CD4-positive, alpha-beta T cell (primary cell): ENCODE measurements at regions not wholly inside any gene's neighbourhood (a gene's known extent, or its start where the extent isn't known, plus 50 kb on each side); places are given as distances from the start of the nearest gene placed in this dataset.

ENCODE experiments used
- ATAC-seq: fragments of 200-7000 bp; cut with Tn5 transposase; one replicate; pipeline ENCODE4 v1.10.0; 2022; ENCODE audit warnings: mild to moderate bottlenecking; ENCODE audit not compliant: poor library complexity
- CTCF ChIA-PET: fragments of 350-600 bp; sonication (Branson Sonifier 250); formaldehyde crosslinking; loops from one replicate; lab custom pipeline; 2021; ENCODE audit warnings: antibody characterized with exemption, inconsistent platforms; lab: Charles Lee
- POLR2A ChIA-PET: fragments of 350-600 bp; sonication (Branson Sonifier 250); formaldehyde crosslinking; loops from one replicate; lab custom pipeline; 2021; ENCODE audit warnings: antibody characterized with exemption, inconsistent platforms; lab: Charles Lee
- DNase-seq, 14 experiments: peaks; one replicate each; pipeline ENCODE4 v3.0.0-alpha.2; 2013 to 2020; ENCODE audit warnings: mixed read lengths in 2 of 14
- H3K27ac ChIP-seq, 2 donors: one replicate each; pipeline versions ENCODE4 v1.5.1 to v1.7.0; 2013; ENCODE audit warnings: low read length in 2 of 2, low read depth in 1 of 2, mild to moderate bottlenecking in 1 of 2
- H3K27me3 ChIP-seq, 2 experiments: 1 replicate in 1 of 2; 2 replicates in 1 of 2; pipeline versions ENCODE4 v1.6.1 to v1.7.0; 2013; ENCODE audit warnings: low read length in 2 of 2, control low read depth in 1 of 2, mild to moderate bottlenecking in 1 of 2, moderate library complexity in 1 of 2; ENCODE audit not compliant: insufficient read depth in 2 of 2, control insufficient read depth in 1 of 2
- H3K36me3 ChIP-seq: one replicate; pipeline ENCODE4 v1.6.1; 2013; ENCODE audit warnings: low read length, control low read depth; ENCODE audit not compliant: insufficient read depth
- H3K4me1 ChIP-seq: one replicate; pipeline ENCODE4 v1.6.1; 2013; ENCODE audit warnings: low read length, control low read depth; ENCODE audit not compliant: insufficient read depth
- H3K4me3 ChIP-seq: one replicate; pipeline ENCODE4 v1.5.1; 2013; ENCODE audit warnings: mild to moderate bottlenecking, low read length, moderate library complexity
- H3K9me3 ChIP-seq, 2 experiments: 1 replicate in 1 of 2; 2 replicates in 1 of 2; pipeline versions ENCODE4 v1.6.1 to v1.7.0; 2013; ENCODE audit warnings: low read length in 2 of 2, mild to moderate bottlenecking in 2 of 2, control low read depth in 1 of 2, moderate library complexity in 1 of 2; ENCODE audit not compliant: control insufficient read depth in 1 of 2, insufficient read depth in 1 of 2
- H3K27ac Mint-ChIP-seq: one replicate; pipeline ENCODE4 v1.8.0; 2020; ENCODE audit warnings: mixed read lengths
- H3K27me3 Mint-ChIP-seq: one replicate; pipeline ENCODE4 v1.8.0; 2021; ENCODE audit warnings: mixed read lengths
- H3K36me3 Mint-ChIP-seq: one replicate; pipeline ENCODE4 v1.8.0; 2021; ENCODE audit warnings: low read depth, mixed read lengths
- H3K4me1 Mint-ChIP-seq: one replicate; pipeline ENCODE4 v1.8.0; 2021; ENCODE audit warnings: low read depth, mixed read lengths
- H3K4me3 Mint-ChIP-seq: one replicate; pipeline ENCODE4 v1.8.0; 2020; ENCODE audit warnings: mild to moderate bottlenecking, mixed read lengths
- H3K9me3 Mint-ChIP-seq: one replicate; pipeline ENCODE4 v1.8.0; 2020; ENCODE audit warnings: mixed read lengths
- intact Hi-C, 2 experiments: fragments of 100-400 bp; cut with DNase I in 1 of 2; cut with micrococcal nuclease in 1 of 2; formaldehyde crosslinking; loops; one replicate each; pipeline versions ENCODE4 v1.15.1 to v1.9.0; 2023 to 2025; cut with DNase I, micrococcal nuclease
- TF ChIP-seq, protein P1 (sequence below): fragments of 200-600 bp; IDR thresholded peaks from one replicate; pipeline ENCODE4 v1.8.0; 2022; ENCODE audit warnings: antibody characterized with exemption, mild to moderate bottlenecking

DNA sequence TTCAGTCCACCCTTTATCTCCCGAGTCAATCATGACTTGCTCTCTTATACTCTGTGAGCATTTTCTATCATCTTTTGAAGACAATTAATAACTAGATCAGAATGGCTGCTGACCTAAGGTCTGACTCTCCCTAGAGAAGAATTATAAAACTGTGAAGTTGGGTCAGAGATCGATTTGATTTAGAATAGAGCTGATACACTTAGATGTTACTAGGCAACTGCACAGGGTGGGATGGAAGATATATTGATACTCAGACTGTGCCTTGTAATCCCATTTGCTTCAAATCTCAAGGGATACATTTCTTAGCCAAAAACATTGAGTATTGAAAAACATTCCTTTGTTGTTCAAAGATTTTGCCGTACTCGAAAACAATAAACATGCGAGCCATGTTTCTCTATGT is 106.0 kb upstream of the NMUR2 start:
- Mint-ChIP-seq H3K9me3 (no peaks in the 10 kb centered on the region), H3K36me3 (no peaks in the 10 kb centered on the region), H3K4me3 (no peak overlapping the region), H3K4me1 (no peaks in the 10 kb centered on the region), H3K27me3 (peaks cover 32% of the 10 kb centered on the region), H3K27ac (no peak overlapping the region)
- no peak overlapping the region for H3K4me3 ChIP-seq
- TF ChIP-seq, protein P1, sequence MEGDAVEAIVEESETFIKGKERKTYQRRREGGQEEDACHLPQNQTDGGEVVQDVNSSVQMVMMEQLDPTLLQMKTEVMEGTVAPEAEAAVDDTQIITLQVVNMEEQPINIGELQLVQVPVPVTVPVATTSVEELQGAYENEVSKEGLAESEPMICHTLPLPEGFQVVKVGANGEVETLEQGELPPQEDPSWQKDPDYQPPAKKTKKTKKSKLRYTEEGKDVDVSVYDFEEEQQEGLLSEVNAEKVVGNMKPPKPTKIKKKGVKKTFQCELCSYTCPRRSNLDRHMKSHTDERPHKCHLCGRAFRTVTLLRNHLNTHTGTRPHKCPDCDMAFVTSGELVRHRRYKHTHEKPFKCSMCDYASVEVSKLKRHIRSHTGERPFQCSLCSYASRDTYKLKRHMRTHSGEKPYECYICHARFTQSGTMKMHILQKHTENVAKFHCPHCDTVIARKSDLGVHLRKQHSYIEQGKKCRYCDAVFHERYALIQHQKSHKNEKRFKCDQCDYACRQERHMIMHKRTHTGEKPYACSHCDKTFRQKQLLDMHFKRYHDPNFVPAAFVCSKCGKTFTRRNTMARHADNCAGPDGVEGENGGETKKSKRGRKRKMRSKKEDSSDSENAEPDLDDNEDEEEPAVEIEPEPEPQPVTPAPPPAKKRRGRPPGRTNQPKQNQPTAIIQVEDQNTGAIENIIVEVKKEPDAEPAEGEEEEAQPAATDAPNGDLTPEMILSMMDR = no peak
- intact Hi-C loops = no loop called here
- H3K27ac ChIP-seq = no peak overlapping the region
- DNase-seq = no peak
- H3K4me1 ChIP-seq = no peaks in the 10 kb centered on the region
- H3K9me3 ChIP-seq = no peaks in the 10 kb centered on the region
- no peaks in the 10 kb centered on the region for H3K36me3 ChIP-seq
- H3K27me3 ChIP-seq = peaks cover 0 to 4% of the 10 kb centered on the region in 2 experiments
- ATAC-seq = no peak
- CTCF ChIA-PET = no interaction called here
- POLR2A ChIA-PET = no interaction called here

DNA sequence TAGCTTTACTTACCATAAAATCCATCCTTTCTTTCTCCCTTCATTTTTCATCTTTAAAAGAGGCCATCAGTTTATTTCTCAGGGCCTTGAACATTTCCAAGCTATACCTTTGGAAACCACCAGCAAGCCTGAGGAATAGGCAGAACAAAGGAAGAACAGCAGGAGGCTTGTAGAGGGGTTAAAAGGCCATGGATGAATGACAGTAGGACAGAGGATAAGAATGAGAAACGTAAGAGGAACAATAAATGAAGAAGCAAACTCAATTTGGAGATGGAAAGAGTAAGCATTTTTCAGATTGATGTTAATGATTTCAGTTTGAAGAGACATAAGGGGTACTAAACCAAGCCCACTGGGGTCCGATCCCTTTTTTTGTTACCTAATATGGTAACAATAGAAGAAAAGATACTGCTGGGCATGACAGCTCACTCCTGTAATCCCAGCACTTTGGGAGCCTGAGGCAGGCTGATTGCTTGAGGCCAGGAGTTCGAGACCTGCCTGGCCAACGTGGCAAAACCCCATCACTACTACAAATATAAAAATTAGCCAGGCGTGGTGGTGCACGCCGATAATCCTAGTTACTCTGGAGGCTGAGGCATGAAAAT is 106.6 kb upstream of the NMUR2 start:
- no peak for DNase-seq
- no peaks in the 10 kb centered on the region for H3K9me3 ChIP-seq
- peaks cover 0 to 4% of the 10 kb centered on the region in 2 experiments for H3K27me3 ChIP-seq
- ChIA-PET POLR2A (no interaction called here), CTCF (no interaction called here)
- intact Hi-C loops = no loop called here
- Mint-ChIP-seq H3K27ac (no peak overlapping the region), H3K9me3 (no peaks in the 10 kb centered on the region), H3K4me3 (no peak overlapping the region), H3K27me3 (peaks cover 27% of the 10 kb centered on the region), H3K36me3 (no peaks in the 10 kb centered on the region), H3K4me1 (no peaks in the 10 kb centered on the region)
- no peak overlapping the region for H3K4me3 ChIP-seq
- H3K36me3 ChIP-seq = no peaks in the 10 kb centered on the region
- TF ChIP-seq, protein P1 = no peak
- no peaks in the 10 kb centered on the region for H3K4me1 ChIP-seq
- no peak overlapping the region for H3K27ac ChIP-seq
- ATAC-seq = no peak

DNA sequence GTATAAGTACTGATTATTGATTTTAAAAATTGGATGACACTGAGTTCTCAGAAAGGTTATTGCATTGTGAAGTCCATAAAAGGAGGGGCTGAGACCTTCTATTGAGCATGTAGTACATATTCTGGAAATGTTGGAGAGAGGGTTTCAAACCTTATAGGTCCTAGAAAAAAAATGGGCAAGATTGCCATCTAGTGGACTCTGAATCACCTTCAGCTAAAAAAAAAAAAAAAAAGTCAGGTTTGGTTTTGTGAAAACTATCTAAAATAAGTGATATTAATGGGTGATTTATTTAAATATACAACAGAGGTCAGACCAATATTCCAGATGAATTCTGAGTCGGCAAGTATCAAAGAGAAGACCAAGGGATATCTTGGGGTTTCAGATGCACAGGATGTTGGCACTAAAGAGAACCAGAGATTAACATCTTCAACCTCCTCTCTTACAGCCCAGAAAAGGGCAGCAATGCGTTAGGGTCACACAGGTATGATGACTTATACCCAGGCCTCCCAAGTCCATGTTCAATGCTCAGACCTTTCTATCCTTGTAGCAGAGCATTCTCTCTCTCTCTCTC is 109.8 kb upstream of the NMUR2 start:
- CTCF ChIA-PET = interaction anchor here (1.0 kb wide), 1 partner anchor 29 kb away, joined by 3 read pairs; no protein-coding TSS in a partner anchor
- H3K9me3 ChIP-seq = no peaks in the 10 kb centered on the region
- peak in 2 of 14 experiments; percentile 9 to 18 for DNase-seq
- no peaks in the 10 kb centered on the region for H3K27me3 ChIP-seq
- no peaks in the 10 kb centered on the region for H3K9me3 Mint-ChIP-seq
- no peaks in the 10 kb centered on the region for H3K36me3 Mint-ChIP-seq
- TF ChIP-seq, protein P1 = peak; percentile 30
- ATAC-seq = no peak
- H3K27me3 Mint-ChIP-seq = peaks cover 15% of the 10 kb centered on the region
- POLR2A ChIA-PET = no interaction called here
- intact Hi-C loops = no loop called here
- H3K4me3 Mint-ChIP-seq = no peak overlapping the region
- H3K27ac Mint-ChIP-seq = no peak overlapping the region
- H3K4me1 Mint-ChIP-seq = no peaks in the 10 kb centered on the region
- H3K4me3 ChIP-seq = no peak overlapping the region
- no peak overlapping the region for H3K27ac ChIP-seq
- H3K36me3 ChIP-seq = no peaks in the 10 kb centered on the region
- H3K4me1 ChIP-seq = no peaks in the 10 kb centered on the region
